HG02798 (cell line): ENCODE measurements at regions not wholly inside any gene's neighbourhood (a gene's known extent, or its start where the extent isn't known, plus 50 kb on each side); places are given as distances from the start of the nearest gene placed in this dataset.
"Not testable (repeated sequence)": the region's sequence is repeated elsewhere in the genome, so short reads cannot be mapped to it uniquely, and the experiment has no call there.

ENCODE experiments used
- ATAC-seq: cut with Tn5 transposase; IDR thresholded peaks from one replicate; pipeline ENCODE4 v1.9.1; 2021; ENCODE audit warnings: mild to moderate bottlenecking; ENCODE audit not compliant: unreplicated experiment, poor library complexity

GRCh38 chr1:116185161-116185701 lies 74.0 kb downstream of the MAB21L3 start:
- ATAC-seq, result no peak

- ATAC-seq, result no peak
Measured at GRCh38 chr1:116189481-116189880, 78.3 kb downstream of the MAB21L3 start.

- no peak for ATAC-seq
Measured at GRCh38 chr1:116191294-116191693, 80.1 kb downstream of the MAB21L3 start.

- no peak for ATAC-seq
Measured at GRCh38 chr1:116193768-116194167, 82.6 kb downstream of the MAB21L3 start.

- no peak for ATAC-seq
Measured at GRCh38 chr1:116194568-116194967, 83.4 kb downstream of the MAB21L3 start.

GRCh38 chr1:116195077-116195868 lies 84.1 kb downstream of the MAB21L3 start:
- ATAC-seq, result no peak

GRCh38 chr1:116200343-116200742 lies 89.1 kb downstream of the MAB21L3 start:
- ATAC-seq, result not testable (repeated sequence)

- no peak for ATAC-seq
Measured at GRCh38 chr1:116201911-116202310, 90.7 kb downstream of the MAB21L3 start.

GRCh38 chr1:116203181-116203723 lies 92.1 kb downstream of the MAB21L3 start:
- ATAC-seq, result no peak

GRCh38 chr1:116203920-116204319 lies 92.7 kb downstream of the MAB21L3 start:
- ATAC-seq, result no peak

- no peak for ATAC-seq
Measured at GRCh38 chr1:116205941-116206679, 94.9 kb downstream of the MAB21L3 start.

- no peak for ATAC-seq
Measured at GRCh38 chr1:116207126-116207735, 96.0 kb downstream of the MAB21L3 start.

GRCh38 chr1:116208136-116208535 lies 96.9 kb downstream of the MAB21L3 start:
- ATAC-seq, result no peak

- ATAC-seq, result no peak
Measured at GRCh38 chr1:116211294-116211693, 100.1 kb downstream of the MAB21L3 start.

GRCh38 chr1:116218922-116219321 lies 107.7 kb downstream of the MAB21L3 start:
- ATAC-seq, result no peak

- ATAC-seq, result no peak
Measured at GRCh38 chr1:116219651-116220434, 108.6 kb downstream of the MAB21L3 start.

- ATAC-seq, result no peak
Measured at GRCh38 chr1:116224111-116224510, 112.9 kb downstream of the MAB21L3 start.

- ATAC-seq, result no peak
Measured at GRCh38 chr1:116224561-116224960, 113.4 kb downstream of the MAB21L3 start.

- peak; percentile 51 for ATAC-seq
Measured at GRCh38 chr1:116226017-116226416, 114.8 kb downstream of the MAB21L3 start.

GRCh38 chr1:116228511-116228910 lies 117.3 kb downstream of the MAB21L3 start:
- ATAC-seq, result no peak
